GM12878 (cell line): ENCODE measurements at regions not wholly inside any gene's neighbourhood (a gene's known extent, or its start where the extent isn't known, plus 50 kb on each side); places are given as distances from the start of the nearest gene placed in this dataset.

Source experiments
- ATAC-seq: fragments of 200-7000 bp; cut with Tn5 transposase; 3 replicates; pipeline ENCODE4 v1.9.1; 2020; ENCODE audit warnings: mild to moderate bottlenecking, moderate library complexity
- BruUV-seq: library from RNA; stranded (reverse); fragments of 400-500 nt; replicated peaks from 2 replicates; lab custom pipeline; 2021; lab: Mats Ljungman, UMichigan
- CTCF ChIA-PET: fragments of 300-600 bp; sonication (Branson Sonifier 250); formaldehyde crosslinking; extraction: SDS; loops from one replicate; lab custom pipeline; 2021; ENCODE audit warnings: inconsistent platforms; lab: Yijun Ruan, JAX
- POLR2A ChIA-PET: fragments of 350-600 bp; formaldehyde crosslinking; extraction: SDS; loops from one replicate; lab custom pipeline; 2021; ENCODE audit warnings: inconsistent platforms; lab: Charles Lee
- RAD21 ChIA-PET: fragments of 300-600 bp; sonication (Branson Sonifier 250); formaldehyde crosslinking; loops from one replicate; lab custom pipeline; 2023; ENCODE audit warnings: antibody characterized with exemption; ENCODE audit not compliant: unreplicated experiment; lab: Charles Lee
- SMC1A ChIA-PET: fragments of 300-600 bp; sonication (Branson Sonifier 250); formaldehyde crosslinking; loops from one replicate; lab custom pipeline; 2023; ENCODE audit not compliant: unreplicated experiment, uncharacterized antibody; lab: Charles Lee
- DNase-seq: peaks from one replicate; pipeline ENCODE4 v3.0.0-alpha.2; 2011; ENCODE audit warnings: low read depth, low spot score
- FAIRE-seq: peaks from 3 replicates; lab custom pipeline; 2011; peaks lifted over from hg19 to GRCh38; lab: Jason Lieb, UNC
- H2AFZ ChIP-seq: 2 replicates; pipeline ENCODE4 v1.6.0; 2011; ENCODE audit warnings: low read depth, low read length, control low read depth; ENCODE audit not compliant: control insufficient read depth
- H3K27ac ChIP-seq: 2 replicates; pipeline ENCODE4 v1.5.1; 2011; ENCODE audit warnings: control low read depth; ENCODE audit not compliant: control insufficient read depth, insufficient read depth
- H3K27me3 ChIP-seq, 2 experiments: replicated peaks in 1 of 2; 2 replicates each; pipeline versions ENCODE4 v1.6.0 to v1.6.1; 2011; ENCODE audit warnings: low read length in 1 of 2; ENCODE audit not compliant: control insufficient read depth in 2 of 2, insufficient read depth in 2 of 2
- H3K36me3 ChIP-seq, 2 experiments: 2 replicates each; pipeline ENCODE4 v1.5.1; 2011; ENCODE audit warnings: low read length in 1 of 2; ENCODE audit not compliant: control insufficient read depth in 2 of 2, insufficient read depth in 2 of 2
- H3K4me1 ChIP-seq: 2 replicates; pipeline ENCODE4 v1.6.1; 2011; ENCODE audit warnings: mild to moderate bottlenecking, low read length, moderate library complexity, mixed read lengths; ENCODE audit not compliant: control insufficient read depth, insufficient read depth
- H3K4me2 ChIP-seq: 2 replicates; pipeline ENCODE4 v1.6.0; 2011; ENCODE audit warnings: control low read depth; ENCODE audit not compliant: control insufficient read depth, insufficient read depth
- H3K4me3 ChIP-seq: fragments of 200-600 bp; sonication (generic); 2 replicates; pipeline ENCODE4 v1.5.1; 2016
- H3K79me2 ChIP-seq: 2 replicates; pipeline ENCODE4 v1.6.0; 2011; ENCODE audit warnings: low read length; ENCODE audit not compliant: control insufficient read depth, insufficient read depth
- H3K9ac ChIP-seq: 2 replicates; pipeline ENCODE4 v1.8.0; 2011; ENCODE audit warnings: low read length, control low read depth, mixed read lengths; ENCODE audit not compliant: control insufficient read depth, insufficient read depth
- H3K9me3 ChIP-seq: replicated peaks from 3 replicates; pipeline ENCODE4 v1.5.1; 2011; ENCODE audit warnings: mild to moderate bottlenecking, low read length; ENCODE audit not compliant: control insufficient read depth, insufficient read depth
- H4K20me1 ChIP-seq: 2 replicates; pipeline ENCODE4 v1.6.0; 2011; ENCODE audit not compliant: control insufficient read depth, insufficient read depth
- CHD1 ChIP-seq: IDR thresholded peaks from 2 replicates; pipeline ENCODE4 v1.6.1; 2012; ENCODE audit warnings: low read depth, low read length, improper control_type of control experiment
- CREM ChIP-seq: IDR thresholded peaks from 2 replicates; pipeline ENCODE4 v1.6.1; 2014; ENCODE audit warnings: antibody characterized with exemption, low read depth
- ELK1 ChIP-seq: IDR thresholded peaks from 2 replicates; pipeline ENCODE4 v1.6.1; 2012; ENCODE audit warnings: low read depth, low read length, improper control_type of control experiment
- EP300 ChIP-seq, 2 experiments: fragments of 150-350 bp in 1 of 2; IDR thresholded peaks; 2 replicates each; pipeline ENCODE4 v1.6.1; 2011 to 2012; ENCODE audit warnings: low read depth in 2 of 2, low read length in 2 of 2, borderline replicate concordance in 1 of 2, improper control_type of control experiment in 1 of 2, inconsistent platforms in 1 of 2; ENCODE audit not compliant: control insufficient read depth in 1 of 2
- ESRRA ChIP-seq: IDR thresholded peaks from 2 replicates; pipeline ENCODE4 v1.6.1; 2012; ENCODE audit warnings: mild to moderate bottlenecking, low read length, improper control_type of control experiment
- GABPA ChIP-seq: IDR thresholded peaks from 2 replicates; pipeline ENCODE4 v1.6.1; 2014; ENCODE audit warnings: antibody characterized with exemption, low read depth, mild to moderate bottlenecking, inconsistent platforms
- HCFC1 ChIP-seq: fragments of 150-350 bp; IDR thresholded peaks from 2 replicates; pipeline ENCODE4 v1.6.1; 2014; ENCODE audit warnings: low read length
- HDAC6 ChIP-seq: fragments of 200-600 bp; sonication (generic); IDR thresholded peaks from one replicate; pipeline ENCODE4 v1.8.0; 2017; ENCODE audit warnings: antibody characterized with exemption; ENCODE audit not compliant: unreplicated experiment
- HSF1 ChIP-seq: fragments of 150-350 bp; IDR thresholded peaks from 2 replicates; pipeline ENCODE4 v1.6.1; 2014; ENCODE audit warnings: mild to moderate bottlenecking, low read depth, low read length
- JUND ChIP-seq: IDR thresholded peaks from 2 replicates; pipeline ENCODE4 v1.6.1; 2012; ENCODE audit warnings: low read depth, mild to moderate bottlenecking, low read length, improper control_type of control experiment, moderate library complexity
- MEF2B ChIP-seq: fragments of 450-650 bp; IDR thresholded peaks from 2 replicates; pipeline ENCODE4 v1.6.1; 2018; ENCODE audit warnings: mild to moderate bottlenecking, moderate library complexity; ENCODE audit not compliant: partially characterized antibody, poor library complexity, severe bottlenecking
- MYC ChIP-seq: IDR thresholded peaks from 2 replicates; pipeline ENCODE4 v1.6.1; 2011; ENCODE audit warnings: mild to moderate bottlenecking, low read length, moderate library complexity, inconsistent platforms; ENCODE audit not compliant: insufficient read depth, insufficient replicate concordance, insufficient read length, severe bottlenecking
- PKNOX1 ChIP-seq: fragments of 450-650 bp; IDR thresholded peaks from 2 replicates; pipeline ENCODE4 v1.6.1; 2016; ENCODE audit warnings: mild to moderate bottlenecking
- RBBP5 ChIP-seq: fragments of 200-600 bp; sonication (generic); conservative IDR thresholded peaks from 2 replicates; pipeline ENCODE4 v1.6.1; 2016
- TAF1 ChIP-seq: IDR thresholded peaks from 2 replicates; pipeline ENCODE4 v1.6.1; 2011; ENCODE audit warnings: mild to moderate bottlenecking, low read depth, low read length, borderline replicate concordance
- TCF7 ChIP-seq: IDR thresholded peaks from 2 replicates; pipeline ENCODE4 v1.6.1; 2014; ENCODE audit warnings: antibody characterized with exemption, borderline replicate concordance
- YY1 ChIP-seq: IDR thresholded peaks from 2 replicates; pipeline ENCODE4 v1.6.1; 2011; ENCODE audit warnings: low read depth, mild to moderate bottlenecking, low read length
- in situ Hi-C: fragments of 300-500 bp; cut with MboI; formaldehyde crosslinking; loops from 9 replicates; pipeline ENCODE4 v1.14.3; 2018; ENCODE audit warnings: mixed read lengths
- intact Hi-C: fragments of 100-400 bp; cut with micrococcal nuclease; formaldehyde crosslinking; loops from one replicate; pipeline ENCODE4 v1.14.2; 2022; ENCODE audit not compliant: unreplicated experiment

GRCh38 chr3:178259703-178260102 is 276.5 kb upstream of the KCNMB2 start:
- Histone ChIP-seq H3K9me3 (no peaks in the 10 kb centered on the region), H3K27ac (no peak overlapping the region), H4K20me1 (no peaks in the 10 kb centered on the region), H3K4me2 (no peak overlapping the region), H3K36me3 (no peaks in the 10 kb centered on the region), H3K4me3 (no peak overlapping the region), H3K9ac (no peak overlapping the region), H3K27me3 (no peaks in the 10 kb centered on the region), H3K79me2 (no peaks in the 10 kb centered on the region), H3K4me1 (no peaks in the 10 kb centered on the region), H2AFZ (no peak overlapping the region)
- in situ Hi-C loops (no loop called here), intact Hi-C loops (no loop called here)
- no peak for TF ChIP-seq CHD1
- no peak for TF ChIP-seq YY1
- no peak for TF ChIP-seq HCFC1
- TF ChIP-seq GABPA: no peak
- no peak for TF ChIP-seq MEF2B
- no peak for TF ChIP-seq ELK1
- no peak for TF ChIP-seq HDAC6
- no peak for TF ChIP-seq RBBP5
- TF ChIP-seq CREM: no peak
- no peak for TF ChIP-seq TAF1
- no peak for TF ChIP-seq TCF7
- TF ChIP-seq ESRRA: no peak
- TF ChIP-seq MYC: no peak
- TF ChIP-seq JUND: no peak
- TF ChIP-seq EP300 (IDR thresholded peaks at IDR 0.05; ENCODE audit: borderline replicate concordance in 1 of 2, control insufficient read depth in 1 of 2, low read depth in 2 of 2, low read length in 2 of 2): no peak
- TF ChIP-seq PKNOX1: no peak
- TF ChIP-seq HSF1: no peak
- ChIA-PET CTCF (no interaction called here), SMC1A (no interaction called here), POLR2A (no interaction called here), RAD21 (no interaction called here)
- no peak for FAIRE-seq
- ATAC-seq: no peak
- no TSS peak for BruUV-seq
- DNase-seq: no peak
